Nephron (organoid): ENCODE measurements at regions not wholly inside any gene's neighbourhood (a gene's known extent, or its start where the extent isn't known, plus 50 kb on each side); places are given as distances from the start of the nearest gene placed in this dataset.

Experiments
- H3K27ac Mint-ChIP-seq, 3 experiments: 2 replicates each; pipeline ENCODE4 v1.8.0; 2020; ENCODE audit warnings: mixed read lengths in 3 of 3, mild to moderate bottlenecking in 2 of 3, moderate library complexity in 1 of 3
- H3K27me3 Mint-ChIP-seq: 2 replicates; pipeline ENCODE4 v1.8.0; 2021; ENCODE audit warnings: low read depth, mild to moderate bottlenecking, moderate library complexity, mixed read lengths
- H3K36me3 Mint-ChIP-seq: 2 replicates; pipeline ENCODE4 v1.8.0; 2020; ENCODE audit warnings: low read depth, mixed read lengths
- H3K4me1 Mint-ChIP-seq: 2 replicates; pipeline ENCODE4 v1.8.0; 2020; ENCODE audit warnings: mixed read lengths
- H3K4me3 Mint-ChIP-seq, 3 experiments: 2 replicates each; pipeline ENCODE4 v1.8.0; 2020; ENCODE audit warnings: mild to moderate bottlenecking in 3 of 3, mixed read lengths in 3 of 3, moderate library complexity in 2 of 3
- H3K9me3 Mint-ChIP-seq: 2 replicates; pipeline ENCODE4 v1.8.0; 2020; ENCODE audit warnings: mixed read lengths
- CTCF ChIP-seq, 3 experiments: fragments of 200-600 bp; sonication (generic); IDR thresholded peaks; one replicate each; pipeline ENCODE4 v1.5.0; 2021; ENCODE audit warnings: antibody characterized with exemption in 3 of 3; ENCODE audit not compliant: unreplicated experiment in 3 of 3

- H3K36me3 Mint-ChIP-seq = peaks cover under 1% of the 10 kb centered on the region
- TF ChIP-seq CTCF (IDR thresholded peaks at IDR 0.05; ENCODE audit: unreplicated experiment in 3 of 3) = no peak
- peaks cover 33% of the 10 kb centered on the region for H3K4me1 Mint-ChIP-seq
- H3K27ac Mint-ChIP-seq = peak overlapping the region in 2 of 3 experiments; percentile 11 to 27
- H3K27me3 Mint-ChIP-seq = peaks cover 25% of the 10 kb centered on the region
- peaks cover under 1% of the 10 kb centered on the region for H3K9me3 Mint-ChIP-seq
- no peak overlapping the region for H3K4me3 Mint-ChIP-seq
Measured at GRCh38 chr1:22284236-22284635, 141.3 kb upstream of the WNT4 start.

DNA sequence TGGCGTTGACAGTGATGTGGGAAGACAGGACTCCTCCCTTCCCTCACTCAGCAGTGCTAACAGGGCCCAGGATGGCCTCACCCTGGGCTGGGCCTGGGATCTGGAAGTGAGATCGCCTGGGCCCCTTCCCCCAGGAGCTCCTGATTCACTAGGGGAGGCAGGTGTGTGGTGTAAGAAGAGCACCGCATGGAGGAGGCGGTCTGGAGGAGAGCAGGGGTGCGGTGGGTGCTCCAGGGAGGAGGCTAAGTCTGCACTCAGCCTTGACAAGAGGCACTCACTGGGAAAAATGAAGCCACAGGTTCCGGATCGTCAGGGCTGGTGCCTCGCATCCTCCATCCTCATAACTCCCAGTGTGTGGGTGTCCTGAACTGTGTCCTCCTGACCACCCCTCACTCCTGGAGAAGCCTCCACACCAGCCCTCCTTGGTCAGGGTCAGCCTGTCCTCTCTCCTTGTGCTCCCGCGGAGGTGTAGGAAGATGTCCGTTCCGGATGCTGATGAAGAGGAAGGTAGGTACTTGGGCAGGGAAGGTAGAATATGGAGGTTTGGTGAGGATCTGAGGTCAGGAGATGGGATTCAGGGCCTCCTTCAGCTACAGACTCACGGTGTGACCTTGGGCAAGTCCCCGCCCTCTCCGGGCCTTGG lies 142.1 kb upstream of the WNT4 start:
- H3K27me3 Mint-ChIP-seq = peaks cover 28% of the 10 kb centered on the region
- H3K9me3 Mint-ChIP-seq = no peaks in the 10 kb centered on the region
- H3K36me3 Mint-ChIP-seq = no peaks in the 10 kb centered on the region
- H3K4me3 Mint-ChIP-seq = no peak overlapping the region
- no peak for TF ChIP-seq CTCF (IDR thresholded peaks at IDR 0.05; ENCODE audit: unreplicated experiment in 3 of 3)
- peak overlapping the region in 2 of 3 experiments; percentile 27 to 50 for H3K27ac Mint-ChIP-seq
- peaks cover 40% of the 10 kb centered on the region for H3K4me1 Mint-ChIP-seq

- Mint-ChIP-seq H3K27me3 (peaks cover 29% of the 10 kb centered on the region), H3K27ac (peak overlapping the region in 2 of 3 experiments; percentile 72 to 79), H3K4me3 (no peak overlapping the region), H3K36me3 (no peaks in the 10 kb centered on the region), H3K4me1 (peaks cover 42% of the 10 kb centered on the region), H3K9me3 (no peaks in the 10 kb centered on the region)
- no peak for TF ChIP-seq CTCF (IDR thresholded peaks at IDR 0.05; ENCODE audit: unreplicated experiment in 3 of 3)
Measured at GRCh38 chr1:22285549-22286396, 142.9 kb upstream of the WNT4 start.

DNA sequence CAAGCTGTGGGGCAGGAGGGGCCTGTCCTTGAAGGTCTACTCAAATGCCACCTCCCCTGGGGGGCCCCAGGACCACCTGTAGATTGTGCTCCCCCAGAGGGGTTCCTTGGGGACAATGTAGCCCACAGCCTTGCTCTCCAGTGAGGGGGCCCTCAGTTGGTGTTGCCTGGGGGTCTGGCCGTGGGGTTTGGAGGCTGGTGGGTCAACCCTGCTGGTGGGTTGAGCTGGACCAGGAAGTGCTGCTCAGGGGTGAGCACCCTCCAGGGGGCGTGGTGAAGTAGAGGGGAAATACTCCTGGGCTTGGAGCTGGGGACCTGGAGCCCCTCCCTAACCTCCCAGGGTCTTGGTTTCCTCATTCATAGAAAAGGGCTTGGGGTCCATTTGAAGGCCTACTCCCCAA lies 143.6 kb upstream of the WNT4 start:
- H3K27me3 Mint-ChIP-seq = peaks cover 29% of the 10 kb centered on the region
- no peaks in the 10 kb centered on the region for H3K36me3 Mint-ChIP-seq
- no peak for TF ChIP-seq CTCF (IDR thresholded peaks at IDR 0.05; ENCODE audit: unreplicated experiment in 3 of 3)

GRCh38 chr1:22287273-22287672 lies 144.4 kb upstream of the WNT4 start:
- H3K9me3 Mint-ChIP-seq = no peaks in the 10 kb centered on the region
- H3K4me1 Mint-ChIP-seq = peaks cover 47% of the 10 kb centered on the region
- H3K4me3 Mint-ChIP-seq = no peak overlapping the region
- peaks cover 26% of the 10 kb centered on the region for H3K27me3 Mint-ChIP-seq
- no peaks in the 10 kb centered on the region for H3K36me3 Mint-ChIP-seq
- peak overlapping the region in 2 of 3 experiments; percentile 21 to 79 for H3K27ac Mint-ChIP-seq
- no peak for TF ChIP-seq CTCF (IDR thresholded peaks at IDR 0.05; ENCODE audit: unreplicated experiment in 3 of 3)

More for the DNA sequence above, 143.6 kb upstream of the WNT4 start:
- Mint-ChIP-seq H3K4me1 (peaks cover 46% of the 10 kb centered on the region), H3K9me3 (no peaks in the 10 kb centered on the region), H3K27ac (peak overlapping the region in 1 of 3 experiments; percentile 79), H3K4me3 (no peak overlapping the region)
